HEK293 (cell line): ENCODE measurements at regions not wholly inside any gene's neighbourhood (a gene's known extent, or its start where the extent isn't known, plus 50 kb on each side); places are given as distances from the start of the nearest gene placed in this dataset.

ENCODE experiments used
- ATF2 ChIP-seq: fragments of 450-650 bp; formaldehyde crosslinking; IDR thresholded peaks from 2 replicates; pipeline ENCODE4 v1.5.1; 2016; ENCODE audit warnings: missing biosample characterization, missing genetic modification characterization, low read depth
- ZNF184 ChIP-seq: fragments of 450-650 bp; IDR thresholded peaks from 2 replicates; pipeline ENCODE4 v1.5.1; 2018; ENCODE audit warnings: missing biosample characterization, mild to moderate bottlenecking, missing genetic modification characterization
- ZNF423 ChIP-seq: fragments of 450-650 bp; formaldehyde crosslinking; IDR thresholded peaks from 2 replicates; pipeline ENCODE4 v1.5.1; 2016; ENCODE audit warnings: missing biosample characterization, missing genetic modification characterization
- ZNF510 ChIP-seq: fragments of 450-650 bp; formaldehyde crosslinking; IDR thresholded peaks from 2 replicates; pipeline ENCODE4 v1.5.1; 2018; ENCODE audit warnings: mild to moderate bottlenecking, missing genetic modification characterization, missing biosample characterization; ENCODE audit not compliant: insufficient replicate concordance
- ZNF529 ChIP-seq: fragments of 450-650 bp; formaldehyde crosslinking; IDR thresholded peaks from 2 replicates; pipeline ENCODE4 v1.5.1; 2017; ENCODE audit warnings: missing genetic modification characterization, missing biosample characterization; ENCODE audit not compliant: insufficient replicate concordance
- ZNF837 ChIP-seq: fragments of 450-650 bp; formaldehyde crosslinking; IDR thresholded peaks from 2 replicates; pipeline ENCODE4 v1.5.1; 2016; ENCODE audit warnings: missing biosample characterization, missing genetic modification characterization
- TF ChIP-seq, protein P1 (sequence below): fragments of 450-650 bp; formaldehyde crosslinking; IDR thresholded peaks from 2 replicates; pipeline ENCODE4 v1.5.1; 2016; ENCODE audit warnings: missing biosample characterization, missing genetic modification characterization

DNA sequence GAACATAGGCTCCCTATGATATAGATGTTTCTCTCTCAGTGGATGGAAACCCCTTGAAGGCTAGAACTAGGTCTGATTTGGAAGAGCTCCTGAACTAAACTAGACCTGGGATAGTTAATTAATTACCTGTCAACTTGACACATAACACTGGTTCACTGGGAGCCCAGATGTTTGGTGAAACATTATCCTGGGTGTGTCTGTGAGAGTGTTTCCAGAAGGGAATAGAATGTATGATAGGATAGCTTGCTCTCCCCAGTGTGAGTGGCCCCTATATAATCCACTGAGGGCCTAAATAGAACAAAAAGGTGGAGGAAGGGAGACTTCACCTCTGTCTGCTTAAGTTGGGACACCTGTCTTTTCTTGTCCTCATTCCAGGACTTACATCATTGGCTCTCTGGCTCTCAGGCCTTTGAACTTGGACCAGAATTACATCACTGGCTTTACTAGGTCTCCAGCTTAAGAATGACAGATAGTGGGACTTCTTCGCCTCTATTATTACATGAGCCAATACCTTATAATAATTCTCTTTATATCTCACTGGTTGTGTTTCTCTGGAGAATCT is 194.1 kb downstream of the KTN1 start:
- TF ChIP-seq ZNF529 (tag by site-specific recombination) (no peak), ZNF510 (tag by site-specific recombination) (no peak), ZNF423 (tag by site-specific recombination) (no peak), ZNF837 (tag by site-specific recombination) (no peak), ATF2 (no peak), ZNF184 (tag by site-specific recombination) (no peak)
- TF ChIP-seq, protein P1, sequence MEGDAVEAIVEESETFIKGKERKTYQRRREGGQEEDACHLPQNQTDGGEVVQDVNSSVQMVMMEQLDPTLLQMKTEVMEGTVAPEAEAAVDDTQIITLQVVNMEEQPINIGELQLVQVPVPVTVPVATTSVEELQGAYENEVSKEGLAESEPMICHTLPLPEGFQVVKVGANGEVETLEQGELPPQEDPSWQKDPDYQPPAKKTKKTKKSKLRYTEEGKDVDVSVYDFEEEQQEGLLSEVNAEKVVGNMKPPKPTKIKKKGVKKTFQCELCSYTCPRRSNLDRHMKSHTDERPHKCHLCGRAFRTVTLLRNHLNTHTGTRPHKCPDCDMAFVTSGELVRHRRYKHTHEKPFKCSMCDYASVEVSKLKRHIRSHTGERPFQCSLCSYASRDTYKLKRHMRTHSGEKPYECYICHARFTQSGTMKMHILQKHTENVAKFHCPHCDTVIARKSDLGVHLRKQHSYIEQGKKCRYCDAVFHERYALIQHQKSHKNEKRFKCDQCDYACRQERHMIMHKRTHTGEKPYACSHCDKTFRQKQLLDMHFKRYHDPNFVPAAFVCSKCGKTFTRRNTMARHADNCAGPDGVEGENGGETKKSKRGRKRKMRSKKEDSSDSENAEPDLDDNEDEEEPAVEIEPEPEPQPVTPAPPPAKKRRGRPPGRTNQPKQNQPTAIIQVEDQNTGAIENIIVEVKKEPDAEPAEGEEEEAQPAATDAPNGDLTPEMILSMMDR (tag by site-specific recombination): no peak
